Breast epithelium (tissue), 3 donors: ENCODE measurements at regions not wholly inside any gene's neighbourhood (a gene's known extent, or its start where the extent isn't known, plus 50 kb on each side); places are given as distances from the start of the nearest gene placed in this dataset.

Source experiments
- CTCF ChIP-seq, 3 donors: fragments of 450-650 bp; IDR thresholded peaks; one replicate each; pipeline ENCODE4 v1.5.1; 2016 to 2017; ENCODE audit warnings: antibody characterized with exemption in 3 of 3, mild to moderate bottlenecking in 3 of 3, moderate library complexity in 3 of 3
- POLR2A ChIP-seq: fragments of 450-650 bp; IDR thresholded peaks from one replicate; pipeline ENCODE4 v1.6.1; 2016; ENCODE audit warnings: antibody characterized with exemption, mild to moderate bottlenecking, moderate library complexity
- POLR2AphosphoS5 ChIP-seq, 3 donors: sonication (generic); formaldehyde crosslinking; IDR thresholded peaks; one replicate each; pipeline ENCODE4 v1.6.1; 2017; ENCODE audit warnings: antibody characterized with exemption in 3 of 3

- peak in 1 of 3 donors; percentile 19 for TF ChIP-seq CTCF (IDR thresholded peaks at IDR 0.05)
- TF ChIP-seq POLR2A: no peak
- TF ChIP-seq POLR2AphosphoS5 (IDR thresholded peaks at IDR 0.05): no peak
Measured at GRCh38 chr1:55337801-55338447, 122.8 kb upstream of the USP24 start.
